OCI-LY1 (cell line): ENCODE measurements at regions not wholly inside any gene's neighbourhood (a gene's known extent, or its start where the extent isn't known, plus 50 kb on each side); places are given as distances from the start of the nearest gene placed in this dataset.

Experiments used
- H2AFZ ChIP-seq: fragments of 200-600 bp; sonication (generic), shearing (Covaris generic); 2 replicates; pipeline ENCODE4 v1.6.0; 2014; ENCODE audit warnings: antibody characterized with exemption, mild to moderate bottlenecking, low read length
- H3F3A ChIP-seq: fragments of 200-600 bp; sonication (generic), shearing (Covaris generic); 2 replicates; pipeline ENCODE4 v1.6.0; 2014; ENCODE audit warnings: mild to moderate bottlenecking, antibody characterized with exemption, low read length, moderate library complexity; ENCODE audit not compliant: insufficient read depth
- H3K27ac ChIP-seq: fragments of 200-600 bp; sonication (generic); 2 replicates; pipeline ENCODE4 v1.5.1; 2014; ENCODE audit warnings: low read length, mixed run types, mild to moderate bottlenecking, low read depth; ENCODE audit not compliant: poor library complexity, severe bottlenecking
- H3K27me3 ChIP-seq: fragments of 200-600 bp; sonication (generic); 2 replicates; pipeline ENCODE4 v1.6.0; 2014; ENCODE audit warnings: antibody characterized with exemption, mild to moderate bottlenecking, low read length, moderate library complexity; ENCODE audit not compliant: insufficient read depth
- H3K36me3 ChIP-seq: fragments of 200-600 bp; sonication (generic); 2 replicates; pipeline ENCODE4 v1.6.1; 2014; ENCODE audit warnings: mild to moderate bottlenecking, antibody characterized with exemption, low read length, moderate library complexity, mixed read lengths; ENCODE audit not compliant: insufficient read depth
- H3K4me1 ChIP-seq: fragments of 200-600 bp; sonication (generic); 2 replicates; pipeline ENCODE4 v1.5.1; 2014; ENCODE audit warnings: mild to moderate bottlenecking, low read length, moderate library complexity; ENCODE audit not compliant: insufficient read depth, severe bottlenecking
- H3K4me2 ChIP-seq: fragments of 200-600 bp; sonication (generic), shearing (Covaris generic); 2 replicates; pipeline ENCODE4 v1.6.1; 2014; ENCODE audit warnings: low read length
- H3K4me3 ChIP-seq: fragments of 200-600 bp; sonication (generic); 2 replicates; pipeline ENCODE4 v1.5.1; 2014; ENCODE audit warnings: low read length, low read depth, mild to moderate bottlenecking, mixed read lengths; ENCODE audit not compliant: poor library complexity, severe bottlenecking
- H3K79me2 ChIP-seq: fragments of 200-600 bp; shearing (Covaris generic); 2 replicates; pipeline ENCODE4 v1.6.1; 2016; ENCODE audit warnings: mixed run types, low read length, mixed read lengths; ENCODE audit not compliant: insufficient read depth
- H3K9ac ChIP-seq: fragments of 200-600 bp; sonication (generic), shearing (Covaris generic); 2 replicates; pipeline ENCODE4 v1.6.1; 2014; ENCODE audit warnings: mild to moderate bottlenecking, low read length, mixed read lengths
- H3K9me2 ChIP-seq: fragments of 200-600 bp; sonication (generic), shearing (Covaris generic); 2 replicates; pipeline ENCODE4 v1.6.1; 2014; ENCODE audit warnings: low read depth, mild to moderate bottlenecking, low read length, mixed read lengths
- H3K9me3 ChIP-seq: fragments of 200-600 bp; shearing (Covaris generic); 2 replicates; pipeline ENCODE4 v1.6.1; 2014; ENCODE audit warnings: low read length, mixed read lengths
- H4K20me1 ChIP-seq: fragments of 200-600 bp; sonication (generic), shearing (Covaris generic); 2 replicates; pipeline ENCODE4 v1.6.0; 2016; ENCODE audit warnings: mild to moderate bottlenecking, low read length; ENCODE audit not compliant: insufficient read depth
- CTCF ChIP-seq: fragments of 200-600 bp; sonication (generic), shearing (Covaris generic); IDR thresholded peaks from 2 replicates; pipeline ENCODE4 v1.5.1; 2017; ENCODE audit warnings: mild to moderate bottlenecking, antibody characterized with exemption, low read length, moderate library complexity, mixed read lengths
- EZH2 ChIP-seq: fragments of 200-600 bp; sonication (generic), shearing (Covaris generic); IDR thresholded peaks from 2 replicates; pipeline ENCODE4 v1.8.0; 2017; ENCODE audit warnings: borderline replicate concordance, mixed run types, mild to moderate bottlenecking, antibody characterized with exemption, low read length, moderate library complexity, mixed read lengths

- Histone ChIP-seq H3K4me3 (no peak overlapping the region), H3F3A (no peaks in the 10 kb centered on the region), H4K20me1 (no peaks in the 10 kb centered on the region), H3K9ac (no peak overlapping the region), H3K79me2 (no peaks in the 10 kb centered on the region), H3K36me3 (no peaks in the 10 kb centered on the region), H3K27me3 (no peaks in the 10 kb centered on the region), H2AFZ (no peak overlapping the region), H3K9me2 (no peaks in the 10 kb centered on the region), H3K9me3 (no peaks in the 10 kb centered on the region), H3K4me2 (no peak overlapping the region), H3K27ac (no peak overlapping the region), H3K4me1 (no peaks in the 10 kb centered on the region)
- TF ChIP-seq CTCF = no peak
- no peak for TF ChIP-seq EZH2
Observed at GRCh38 chr3:191889756-191890155, 428.8 kb downstream of the PYDC2 start.

- H4K20me1 ChIP-seq = no peaks in the 10 kb centered on the region
- TF ChIP-seq EZH2 = no peak
- no peak for TF ChIP-seq CTCF
- no peaks in the 10 kb centered on the region for H3K4me1 ChIP-seq
- no peaks in the 10 kb centered on the region for H3K27me3 ChIP-seq
- H3K9me2 ChIP-seq = no peaks in the 10 kb centered on the region
- H3K9me3 ChIP-seq = no peaks in the 10 kb centered on the region
- no peak overlapping the region for H3K27ac ChIP-seq
- no peak overlapping the region for H2AFZ ChIP-seq
- H3K79me2 ChIP-seq = no peaks in the 10 kb centered on the region
- H3K36me3 ChIP-seq = no peaks in the 10 kb centered on the region
- no peak overlapping the region for H3K4me2 ChIP-seq
- no peak overlapping the region for H3K9ac ChIP-seq
- no peak overlapping the region for H3K4me3 ChIP-seq
- no peaks in the 10 kb centered on the region for H3F3A ChIP-seq
Observed at GRCh38 chr3:191894406-191894805, 433.4 kb downstream of the PYDC2 start.

GRCh38 chr3:191901741-191902140 lies 440.8 kb downstream of the PYDC2 start:
- Histone ChIP-seq H3F3A (no peaks in the 10 kb centered on the region), H3K27ac (no peak overlapping the region), H3K9me2 (no peaks in the 10 kb centered on the region), H3K9me3 (no peaks in the 10 kb centered on the region), H3K36me3 (no peaks in the 10 kb centered on the region), H3K4me3 (no peak overlapping the region), H4K20me1 (no peaks in the 10 kb centered on the region), H3K79me2 (no peaks in the 10 kb centered on the region), H3K4me1 (no peaks in the 10 kb centered on the region), H3K27me3 (no peaks in the 10 kb centered on the region), H3K4me2 (no peak overlapping the region), H2AFZ (no peak overlapping the region), H3K9ac (no peak overlapping the region)
- TF ChIP-seq CTCF (no peak), EZH2 (no peak)
